ENCODE measurements at regions not wholly inside any gene's neighbourhood (a gene's known extent, or its start where the extent isn't known, plus 50 kb on each side); places are given as distances from the start of the nearest gene placed in this dataset.

DNA sequence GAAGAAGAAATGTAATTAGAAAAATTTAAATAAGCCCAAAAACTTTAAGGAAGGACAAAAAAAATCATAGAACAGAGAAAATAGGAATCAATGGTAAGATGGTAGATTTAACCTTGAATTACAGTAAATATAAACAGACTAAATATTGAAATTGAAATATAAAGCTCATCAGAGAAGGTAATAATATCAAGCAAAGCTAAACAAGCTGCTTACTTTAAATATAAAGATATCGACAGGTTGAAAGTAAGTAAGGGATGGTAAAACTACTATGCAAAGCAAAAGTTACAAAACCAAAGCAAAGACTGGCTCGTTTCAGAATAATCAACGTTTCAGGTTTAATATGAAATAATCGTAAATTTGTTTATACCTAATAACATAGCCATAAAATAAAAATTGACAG, 137.0 kb upstream of the KCNJ15 start:
- TF ChIP-seq, protein P1, sequence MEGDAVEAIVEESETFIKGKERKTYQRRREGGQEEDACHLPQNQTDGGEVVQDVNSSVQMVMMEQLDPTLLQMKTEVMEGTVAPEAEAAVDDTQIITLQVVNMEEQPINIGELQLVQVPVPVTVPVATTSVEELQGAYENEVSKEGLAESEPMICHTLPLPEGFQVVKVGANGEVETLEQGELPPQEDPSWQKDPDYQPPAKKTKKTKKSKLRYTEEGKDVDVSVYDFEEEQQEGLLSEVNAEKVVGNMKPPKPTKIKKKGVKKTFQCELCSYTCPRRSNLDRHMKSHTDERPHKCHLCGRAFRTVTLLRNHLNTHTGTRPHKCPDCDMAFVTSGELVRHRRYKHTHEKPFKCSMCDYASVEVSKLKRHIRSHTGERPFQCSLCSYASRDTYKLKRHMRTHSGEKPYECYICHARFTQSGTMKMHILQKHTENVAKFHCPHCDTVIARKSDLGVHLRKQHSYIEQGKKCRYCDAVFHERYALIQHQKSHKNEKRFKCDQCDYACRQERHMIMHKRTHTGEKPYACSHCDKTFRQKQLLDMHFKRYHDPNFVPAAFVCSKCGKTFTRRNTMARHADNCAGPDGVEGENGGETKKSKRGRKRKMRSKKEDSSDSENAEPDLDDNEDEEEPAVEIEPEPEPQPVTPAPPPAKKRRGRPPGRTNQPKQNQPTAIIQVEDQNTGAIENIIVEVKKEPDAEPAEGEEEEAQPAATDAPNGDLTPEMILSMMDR (IDR thresholded peaks at IDR 0.05), result no peak
- no peak for TF ChIP-seq ZFX (IDR thresholded peaks at IDR 0.05; ENCODE audit: borderline replicate concordance)

Measured in 22Rv1 (cell line).